KG1 (cell line): ENCODE measurements at regions not wholly inside any gene's neighbourhood (a gene's known extent, or its start where the extent isn't known, plus 50 kb on each side); places are given as distances from the start of the nearest gene placed in this dataset.

ENCODE experiments used
- DNase-seq: peaks from one replicate; lab custom pipeline; 2025; lab: John Stamatoyannopoulos, UW

DNA sequence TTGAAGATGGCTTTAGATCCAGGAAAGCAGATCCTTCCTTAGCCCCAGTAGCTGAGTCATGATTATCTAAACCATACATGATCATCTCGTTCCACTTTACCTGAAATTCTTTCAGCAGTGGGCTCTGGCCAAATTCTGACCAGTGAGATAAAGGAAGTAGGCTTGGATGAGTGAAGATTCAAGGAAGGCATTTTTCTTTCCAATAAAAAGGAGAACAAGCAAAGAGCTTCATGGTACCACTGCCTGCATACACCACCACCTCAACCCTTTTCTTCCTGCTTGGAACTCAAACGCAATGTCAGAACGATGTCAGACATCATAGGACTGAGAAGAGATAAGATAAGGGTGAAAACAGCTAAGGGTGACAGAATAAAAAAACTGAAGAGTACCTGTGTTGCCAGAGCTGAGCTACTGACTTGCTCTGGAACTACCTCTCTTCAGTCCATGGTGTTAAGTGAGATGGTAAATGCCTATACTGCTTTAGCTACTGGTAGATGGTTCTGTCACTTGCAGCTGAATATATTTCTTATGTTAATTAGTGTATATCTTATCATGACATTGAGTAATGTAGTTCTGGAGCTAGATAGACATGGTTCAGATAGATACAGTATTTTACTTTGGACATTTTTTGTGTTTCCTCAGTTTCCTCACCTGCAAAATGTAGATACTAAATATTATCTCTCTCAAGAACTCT is 58.7 kb upstream of the ACVR1 start:
- no peak for DNase-seq

DNA sequence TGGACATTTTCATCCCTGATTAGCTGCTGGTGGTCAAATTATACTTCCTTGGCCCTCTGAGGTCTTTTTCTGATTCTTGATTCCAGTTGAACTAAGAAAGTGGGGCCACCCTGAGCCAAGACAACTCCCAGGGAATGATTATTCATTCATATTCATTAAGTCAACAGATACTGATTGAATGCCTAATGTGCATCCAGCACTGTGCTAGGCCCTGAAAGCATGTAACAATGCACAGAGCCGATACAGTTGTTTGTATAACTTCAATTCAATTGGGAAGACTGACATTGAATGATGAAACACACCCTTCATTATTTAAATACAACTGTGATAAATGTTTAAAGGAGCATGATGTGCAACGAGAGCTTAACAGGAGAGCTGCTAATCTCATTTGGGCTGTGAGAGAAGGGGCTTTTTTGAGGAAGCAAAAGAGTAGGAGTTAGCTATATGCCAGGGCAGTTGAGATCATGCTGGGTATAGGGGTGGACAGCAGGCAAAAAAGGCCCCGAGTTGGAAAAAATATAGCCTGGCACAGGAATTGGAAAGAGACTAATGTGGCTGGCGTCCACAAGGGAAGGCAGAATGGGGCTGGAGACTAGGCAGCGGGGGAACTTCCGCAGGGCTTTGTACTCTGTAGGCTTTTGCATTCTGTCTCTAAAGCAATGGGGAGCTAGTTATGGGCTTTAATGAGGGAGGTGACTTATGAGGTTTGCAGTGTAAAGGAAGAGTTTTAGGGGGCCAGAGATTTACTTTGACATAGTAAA is 57.2 kb upstream of the ACVR1 start:
- DNase-seq, result no peak

DNA sequence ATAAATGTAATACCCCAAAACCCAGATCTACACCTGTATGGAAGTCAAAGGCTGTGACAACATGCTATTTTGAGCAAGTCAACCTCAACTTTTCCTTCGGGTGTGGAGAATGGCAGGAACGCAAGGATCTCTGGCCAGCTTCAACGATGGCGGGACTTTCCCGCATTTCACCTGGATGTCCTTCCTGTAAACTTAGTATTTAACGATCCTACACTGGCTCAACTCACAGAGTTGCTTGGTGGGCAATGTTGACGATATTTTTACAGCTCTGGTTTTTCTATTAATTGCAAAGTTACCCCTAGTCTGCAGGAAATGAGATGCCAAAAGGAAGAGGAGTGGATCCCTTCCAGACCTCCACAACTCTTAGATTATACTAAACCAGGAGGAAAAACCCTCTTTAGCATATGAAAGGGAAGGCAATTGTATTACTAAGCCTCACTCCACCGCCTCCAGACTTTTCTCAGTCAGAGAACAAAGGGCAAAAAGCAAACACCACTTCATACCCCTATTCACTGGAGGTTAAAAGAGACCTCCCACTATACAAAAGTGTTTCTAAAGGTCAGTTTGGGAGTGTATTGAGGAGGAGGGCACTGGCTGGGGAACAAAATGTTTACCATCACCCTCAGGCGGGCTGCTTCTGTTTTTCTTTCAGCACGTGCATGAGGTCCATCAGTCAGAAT is 56.5 kb upstream of the ACVR1 start:
- DNase-seq, result no peak

DNA sequence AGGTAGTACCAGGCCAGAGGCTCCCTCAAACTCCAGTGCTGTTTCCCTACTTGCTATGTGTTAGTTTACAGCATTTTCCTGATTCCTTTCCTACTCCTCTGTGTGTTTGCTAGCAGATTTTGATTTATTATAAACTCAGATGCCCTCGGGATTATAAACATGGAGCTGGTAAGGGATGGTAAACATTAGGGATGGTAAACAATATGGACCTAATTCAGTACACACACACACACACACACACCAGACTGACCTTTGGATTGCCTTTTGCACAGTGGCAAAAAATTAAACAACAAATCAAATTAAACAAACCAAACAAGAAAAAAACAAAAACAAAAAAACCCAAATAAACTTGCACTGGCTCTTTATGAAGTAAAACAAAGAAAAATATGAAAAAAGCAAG is 55.4 kb upstream of the ACVR1 start:
- no peak for DNase-seq

DNA sequence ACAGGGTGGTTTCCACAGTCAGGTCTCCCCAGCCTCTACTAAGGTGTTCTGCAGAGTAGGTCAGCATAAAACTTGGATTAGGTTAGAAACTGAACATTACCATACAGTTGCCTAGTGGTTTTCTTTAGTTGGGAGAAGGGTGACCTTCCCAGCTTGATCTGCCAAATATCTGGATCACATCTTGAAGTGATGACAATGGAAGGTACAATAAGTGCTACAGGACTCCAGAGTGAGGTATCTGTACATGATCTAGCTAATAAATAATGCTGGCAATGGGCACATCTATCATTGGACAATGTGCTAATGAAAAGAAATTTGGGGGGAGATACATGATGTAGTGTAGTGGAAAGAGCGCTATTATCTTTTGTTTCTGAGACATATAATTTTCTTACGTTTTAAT is 54.6 kb upstream of the ACVR1 start:
- DNase-seq, result no peak

DNA sequence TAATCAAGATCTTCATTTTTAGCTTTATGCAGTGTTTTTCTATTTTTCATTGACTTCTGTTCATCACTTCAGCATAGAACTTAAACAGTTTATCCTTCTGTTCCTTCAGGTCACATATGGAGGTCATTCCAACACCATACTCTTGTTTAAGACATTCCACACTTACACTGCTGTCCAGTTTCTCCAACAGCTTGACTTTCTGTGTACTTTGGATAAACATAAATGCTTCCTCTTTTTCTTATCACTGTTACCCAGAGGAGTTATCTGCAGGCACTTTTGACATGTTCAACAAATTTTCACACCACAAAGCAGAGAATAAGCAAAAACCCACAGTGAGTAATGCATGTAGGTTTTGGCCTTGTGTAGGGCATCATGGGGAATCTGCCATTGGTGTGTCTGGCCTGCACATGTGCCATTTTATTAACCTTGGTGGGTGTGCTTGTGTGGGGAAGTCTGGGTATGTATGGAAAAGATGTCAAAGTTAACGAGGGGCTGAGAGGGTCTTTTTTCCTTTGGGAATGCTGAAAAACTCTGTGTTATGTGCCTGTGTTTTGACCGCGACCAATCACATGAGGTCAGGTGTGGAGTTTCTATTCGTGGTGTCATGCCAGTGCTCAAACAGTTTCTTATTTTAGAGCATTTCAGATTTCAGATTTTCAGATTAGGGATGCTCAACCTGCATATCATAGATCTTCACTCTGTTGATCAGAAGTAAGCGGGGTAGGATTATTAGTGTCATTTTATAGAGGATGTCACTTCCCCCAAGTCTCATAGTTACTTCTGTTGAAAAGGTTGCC is 53.9 kb upstream of the ACVR1 start:
- DNase-seq, result no peak

DNA sequence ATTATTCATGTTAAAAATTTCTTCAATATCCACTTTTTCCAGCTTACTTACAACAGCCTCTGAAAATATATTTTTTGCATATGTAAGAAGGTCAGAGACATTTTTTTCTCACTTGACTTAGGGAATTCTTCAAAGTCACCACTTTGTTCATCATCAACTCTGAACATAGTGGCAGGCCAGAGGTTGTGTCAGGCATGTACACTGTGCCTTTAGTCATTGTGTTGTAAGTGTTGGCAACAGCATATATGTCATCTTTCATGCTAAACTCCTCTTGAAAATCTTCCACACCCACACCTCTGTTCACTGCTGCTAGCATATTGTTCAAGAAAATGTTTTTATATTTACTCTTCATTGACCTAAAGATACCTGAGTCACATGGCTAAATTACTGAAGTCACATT is 52.2 kb upstream of the ACVR1 start:
- DNase-seq, result no peak

DNA sequence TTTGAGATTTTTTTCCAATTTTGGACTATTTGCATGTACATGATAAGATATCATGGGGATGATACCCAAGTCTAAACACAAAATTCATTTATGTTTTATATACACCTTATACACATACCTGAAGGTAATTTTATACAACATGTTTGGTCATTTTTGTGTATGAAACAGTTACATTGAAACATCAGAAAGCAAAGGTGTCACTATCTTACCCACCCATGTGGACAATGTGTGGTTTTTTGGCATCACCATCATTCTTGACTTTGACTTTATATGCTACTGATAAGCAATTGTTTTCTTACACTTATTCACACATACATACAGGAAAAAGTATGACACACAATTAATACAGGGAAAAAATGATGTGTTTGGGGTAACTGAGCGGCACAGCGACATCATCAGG is 51.0 kb upstream of the ACVR1 start:
- DNase-seq, result no peak
